ENCODE measurements at regions not wholly inside any gene's neighbourhood (a gene's known extent, or its start where the extent isn't known, plus 50 kb on each side); places are given as distances from the start of the nearest gene placed in this dataset.

- TF ChIP-seq CTCF (IDR thresholded peaks at IDR 0.05): no peak
- H3K36me3 ChIP-seq (ENCODE audit: insufficient read depth, low read length): no peaks in the 10 kb centered on the region
- Mint-ChIP-seq H3K27ac (no peak overlapping the region), H3K27me3 (no peaks in the 10 kb centered on the region), H3K9me3 (no peaks in the 10 kb centered on the region), H3K4me3 (no peak overlapping the region), H3K4me1 (ENCODE audit: low read depth) (no peaks in the 10 kb centered on the region), H3K36me3 (ENCODE audit: low read depth) (no peaks in the 10 kb centered on the region)
- DNase-seq: no peak
- CTCF ChIA-PET: no interaction called here
- intact Hi-C loops (cut with DNase I, micrococcal nuclease): no loop called here
- H3K4me1 ChIP-seq (ENCODE audit: insufficient read depth, low read length): no peaks in the 10 kb centered on the region
- H3K27ac ChIP-seq (ENCODE audit: low read depth in 1 of 2, low read length in 2 of 2): no peak overlapping the region
- POLR2A ChIA-PET: no interaction called here
- ATAC-seq (ENCODE audit: poor library complexity): no peak
- H3K4me3 ChIP-seq (ENCODE audit: low read length): no peak overlapping the region
- no peaks in the 10 kb centered on the region for H3K27me3 ChIP-seq (ENCODE audit: control insufficient read depth in 1 of 2, insufficient read depth in 2 of 2, low read length in 2 of 2)
- H3K9me3 ChIP-seq (ENCODE audit: control insufficient read depth in 1 of 2, insufficient read depth in 1 of 2, low read length in 2 of 2): peaks cover 0 to 7% of the 10 kb centered on the region in 2 experiments
Measured at GRCh38 chr3:62926494-62926893, 51.3 kb upstream of the CADPS start.

GRCh38 chr3:62928256-62928655 is 53.0 kb upstream of the CADPS start:
- ChIA-PET CTCF (no interaction called here), POLR2A (no interaction called here)
- no peak overlapping the region for H3K27ac Mint-ChIP-seq
- no peaks in the 10 kb centered on the region for H3K36me3 Mint-ChIP-seq (ENCODE audit: low read depth)
- no peaks in the 10 kb centered on the region for H3K36me3 ChIP-seq (ENCODE audit: insufficient read depth, low read length)
- no peaks in the 10 kb centered on the region for H3K4me1 ChIP-seq (ENCODE audit: insufficient read depth, low read length)
- no peak overlapping the region for H3K4me3 ChIP-seq (ENCODE audit: low read length)
- H3K27me3 Mint-ChIP-seq: no peaks in the 10 kb centered on the region
- H3K4me3 Mint-ChIP-seq: no peak overlapping the region
- no peak for TF ChIP-seq CTCF (IDR thresholded peaks at IDR 0.05)
- intact Hi-C loops (cut with DNase I, micrococcal nuclease): no loop called here
- H3K27me3 ChIP-seq (ENCODE audit: control insufficient read depth in 1 of 2, insufficient read depth in 2 of 2, low read length in 2 of 2): no peaks in the 10 kb centered on the region
- no peaks in the 10 kb centered on the region for H3K9me3 Mint-ChIP-seq
- peaks cover 0 to 7% of the 10 kb centered on the region in 2 experiments for H3K9me3 ChIP-seq (ENCODE audit: control insufficient read depth in 1 of 2, insufficient read depth in 1 of 2, low read length in 2 of 2)
- no peak overlapping the region for H3K27ac ChIP-seq (ENCODE audit: low read depth in 1 of 2, low read length in 2 of 2)
- DNase-seq (no peak), ATAC-seq (ENCODE audit: poor library complexity) (no peak)
- H3K4me1 Mint-ChIP-seq (ENCODE audit: low read depth): no peaks in the 10 kb centered on the region

- CTCF ChIA-PET: no interaction called here
- no peak overlapping the region for H3K27ac ChIP-seq (ENCODE audit: low read depth in 1 of 2, low read length in 2 of 2)
- no peak for TF ChIP-seq CTCF (IDR thresholded peaks at IDR 0.05)
- Mint-ChIP-seq H3K4me1 (ENCODE audit: low read depth) (no peaks in the 10 kb centered on the region), H3K27ac (no peak overlapping the region), H3K36me3 (ENCODE audit: low read depth) (no peaks in the 10 kb centered on the region), H3K9me3 (no peaks in the 10 kb centered on the region), H3K4me3 (no peak overlapping the region), H3K27me3 (no peaks in the 10 kb centered on the region)
- intact Hi-C loops (cut with DNase I, micrococcal nuclease): no loop called here
- DNase-seq (no peak), ATAC-seq (ENCODE audit: poor library complexity) (no peak)
- no peaks in the 10 kb centered on the region for H3K27me3 ChIP-seq (ENCODE audit: control insufficient read depth in 1 of 2, insufficient read depth in 2 of 2, low read length in 2 of 2)
- no peaks in the 10 kb centered on the region for H3K36me3 ChIP-seq (ENCODE audit: insufficient read depth, low read length)
- POLR2A ChIA-PET: no interaction called here
- no peak overlapping the region for H3K4me3 ChIP-seq (ENCODE audit: low read length)
- no peaks in the 10 kb centered on the region for H3K4me1 ChIP-seq (ENCODE audit: insufficient read depth, low read length)
- H3K9me3 ChIP-seq (ENCODE audit: control insufficient read depth in 1 of 2, insufficient read depth in 1 of 2, low read length in 2 of 2): peaks cover 0 to 3% of the 10 kb centered on the region in 2 experiments
Measured at GRCh38 chr3:62929771-62930170, 54.6 kb upstream of the CADPS start.
